ENCODE measurements at regions not wholly inside any gene's neighbourhood (a gene's known extent, or its start where the extent isn't known, plus 50 kb on each side); places are given as distances from the start of the nearest gene placed in this dataset.

GRCh38 chr17:14508156-14508555 lies 207.3 kb downstream of the HS3ST3B1 start:
- Mint-ChIP-seq H3K27ac (no peak overlapping the region), H3K36me3 (ENCODE audit: low read depth) (no peaks in the 10 kb centered on the region), H3K9me3 (peaks cover 12% of the 10 kb centered on the region), H3K27me3 (ENCODE audit: low read depth, poor library complexity) (peaks cover 8% of the 10 kb centered on the region), H3K4me3 (no peak overlapping the region), H3K4me1 (peaks cover 27% of the 10 kb centered on the region)
- no peak for TF ChIP-seq CTCF (IDR thresholded peaks at IDR 0.05)
- no peak for DNase-seq

- peaks cover 12% of the 10 kb centered on the region for H3K9me3 Mint-ChIP-seq
Measured at GRCh38 chr17:14506364-14506763, 205.5 kb downstream of the HS3ST3B1 start.

GRCh38 chr17:14505606-14506005 lies 204.7 kb downstream of the HS3ST3B1 start:
- Mint-ChIP-seq H3K36me3 (ENCODE audit: low read depth) (no peaks in the 10 kb centered on the region), H3K27ac (no peak overlapping the region)

More at GRCh38 chr17:14506364-14506763, 205.5 kb downstream of the HS3ST3B1 start:
- TF ChIP-seq CTCF (IDR thresholded peaks at IDR 0.05): no peak
- Mint-ChIP-seq H3K27ac (no peak overlapping the region), H3K27me3 (ENCODE audit: low read depth, poor library complexity) (peaks cover 8% of the 10 kb centered on the region), H3K4me3 (no peak overlapping the region), H3K36me3 (ENCODE audit: low read depth) (no peaks in the 10 kb centered on the region), H3K4me1 (peaks cover 27% of the 10 kb centered on the region)
- no peak for DNase-seq

GRCh38 chr17:14499976-14500375 lies 199.1 kb downstream of the HS3ST3B1 start:
- peaks cover 4% of the 10 kb centered on the region for H3K27me3 Mint-ChIP-seq (ENCODE audit: low read depth, poor library complexity)
- peaks cover 11% of the 10 kb centered on the region for H3K36me3 Mint-ChIP-seq (ENCODE audit: low read depth)
- H3K9me3 Mint-ChIP-seq: peaks cover 16% of the 10 kb centered on the region
- no peak for DNase-seq
- no peak for TF ChIP-seq CTCF (IDR thresholded peaks at IDR 0.05)
- H3K4me1 Mint-ChIP-seq: peaks cover 16% of the 10 kb centered on the region
- H3K27ac Mint-ChIP-seq: no peak overlapping the region
- H3K4me3 Mint-ChIP-seq: no peak overlapping the region

More at GRCh38 chr17:14505606-14506005, 204.7 kb downstream of the HS3ST3B1 start:
- peaks cover 12% of the 10 kb centered on the region for H3K9me3 Mint-ChIP-seq
- no peak overlapping the region for H3K4me3 Mint-ChIP-seq
- H3K4me1 Mint-ChIP-seq: peaks cover 27% of the 10 kb centered on the region
- no peak for DNase-seq
- no peak for TF ChIP-seq CTCF (IDR thresholded peaks at IDR 0.05)
- peaks cover 8% of the 10 kb centered on the region for H3K27me3 Mint-ChIP-seq (ENCODE audit: low read depth, poor library complexity)

- DNase-seq: no peak
- Mint-ChIP-seq H3K9me3 (peaks cover 16% of the 10 kb centered on the region), H3K36me3 (ENCODE audit: low read depth) (peaks cover 11% of the 10 kb centered on the region), H3K27ac (no peak overlapping the region), H3K4me3 (no peak overlapping the region), H3K27me3 (ENCODE audit: low read depth, poor library complexity) (peaks cover 4% of the 10 kb centered on the region), H3K4me1 (peaks cover 9% of the 10 kb centered on the region)
- TF ChIP-seq CTCF (IDR thresholded peaks at IDR 0.05): no peak
Measured at GRCh38 chr17:14498812-14499211, 197.9 kb downstream of the HS3ST3B1 start.

GRCh38 chr17:14494161-14494560 lies 193.3 kb downstream of the HS3ST3B1 start:
- peaks cover 11% of the 10 kb centered on the region for H3K36me3 Mint-ChIP-seq (ENCODE audit: low read depth)
- no peak for TF ChIP-seq CTCF (IDR thresholded peaks at IDR 0.05)

More at GRCh38 chr17:14494161-14494560, 193.3 kb downstream of the HS3ST3B1 start:
- DNase-seq: no peak
- Mint-ChIP-seq H3K4me1 (peaks cover 9% of the 10 kb centered on the region), H3K9me3 (peaks cover 18% of the 10 kb centered on the region), H3K27me3 (ENCODE audit: low read depth, poor library complexity) (peaks cover 8% of the 10 kb centered on the region), H3K27ac (no peak overlapping the region), H3K4me3 (no peak overlapping the region)

Data from nephron progenitor cell (in vitro differentiated cells).